ENCODE measurements at regions not wholly inside any gene's neighbourhood (a gene's known extent, or its start where the extent isn't known, plus 50 kb on each side); places are given as distances from the start of the nearest gene placed in this dataset.
A peak's percentile ranks its signal among the peaks of the same experiment; 100 is the strongest.

DNA sequence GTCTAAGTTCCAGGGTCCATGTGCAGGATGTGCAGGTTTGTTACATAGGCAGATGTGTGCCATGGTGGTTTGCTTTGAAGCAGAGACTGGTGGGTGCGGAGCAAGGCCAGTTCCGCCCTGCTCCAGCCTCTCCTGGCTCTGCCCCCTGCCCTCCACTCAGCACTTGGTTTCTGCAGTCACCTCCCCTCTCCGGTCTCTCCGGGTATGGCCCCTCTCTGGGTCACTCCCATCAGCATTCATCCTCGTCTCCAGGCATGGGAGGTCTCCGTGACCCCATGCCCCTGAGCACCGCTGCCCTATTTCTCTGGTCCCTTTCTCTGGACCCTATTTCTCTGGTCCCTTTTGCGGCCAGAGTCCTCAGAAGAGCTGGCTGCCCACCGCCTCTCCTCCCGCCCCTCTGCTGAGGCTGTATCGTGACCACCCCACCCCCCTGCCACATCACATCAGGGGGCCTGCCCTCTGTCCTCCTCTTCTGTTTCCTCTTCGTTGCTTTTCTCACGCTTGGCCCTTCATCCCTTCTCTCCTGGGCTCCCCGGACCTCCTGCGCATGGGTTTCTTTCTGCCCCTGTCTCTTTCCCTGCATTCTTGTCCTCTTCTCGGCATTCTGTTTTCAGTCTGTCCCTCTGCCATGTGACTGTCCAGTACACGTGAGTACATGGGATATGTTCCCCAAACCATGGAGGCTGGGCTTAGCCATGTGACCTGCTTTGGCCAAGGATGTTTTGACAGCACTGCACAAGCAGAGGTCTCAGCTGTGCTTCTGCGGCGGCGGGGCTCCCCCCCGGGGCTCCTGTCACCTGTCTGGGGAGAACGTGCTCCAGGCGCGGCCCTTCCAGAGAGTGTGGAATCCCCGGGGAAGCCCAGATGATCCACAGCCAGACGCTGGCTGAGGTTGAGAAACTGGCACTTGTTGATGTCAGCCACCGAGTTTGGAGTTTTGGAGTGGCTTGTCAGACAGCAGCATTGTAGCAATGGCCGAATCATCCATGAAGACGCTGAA, 54.4 kb upstream of the C1orf174 start:
- H3K27ac Mint-ChIP-seq: peak overlapping the region in 1 of 3 donors; percentile 47

DNA sequence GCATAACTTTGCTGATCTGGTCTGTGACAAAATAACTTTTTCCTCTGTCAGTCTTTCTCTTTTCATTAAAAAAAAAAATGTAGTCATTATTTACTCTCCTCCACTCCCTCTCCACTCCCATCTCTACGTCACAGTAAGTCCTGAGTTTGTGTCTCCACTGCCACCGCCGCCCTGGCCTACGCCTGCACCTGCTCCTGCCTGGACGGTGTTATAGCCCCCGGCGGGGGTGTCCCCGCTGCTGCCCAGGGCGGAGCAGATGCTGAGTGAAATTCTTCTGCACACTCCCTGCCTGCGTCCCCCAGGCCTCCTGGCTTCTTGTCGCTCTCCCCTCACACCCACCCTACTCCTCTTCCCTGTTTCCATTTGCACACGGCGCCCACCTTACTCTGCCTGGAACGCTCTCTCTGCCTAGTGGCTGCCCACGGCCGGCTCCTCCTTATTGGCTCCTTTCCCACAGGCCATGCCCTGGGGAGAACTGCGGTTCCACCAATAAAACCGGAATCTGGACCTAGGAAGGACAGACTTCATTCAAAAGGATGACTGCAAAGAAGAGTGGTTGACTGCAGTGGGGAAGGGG, 55.2 kb upstream of the C1orf174 start:
- peaks cover 2% of the 10 kb centered on the region for H3K36me3 Mint-ChIP-seq
- H3K4me1 Mint-ChIP-seq: peaks cover 0 to 2% (median 0%) of the 10 kb centered on the region in 3 donors
- H3K27ac Mint-ChIP-seq: no peak overlapping the region

More for the DNA sequence above, 54.4 kb upstream of the C1orf174 start:
- H3K9me3 Mint-ChIP-seq: peaks cover 0 to 3% (median 0%) of the 10 kb centered on the region in 3 donors
- no peak overlapping the region for H3K4me3 Mint-ChIP-seq
- peaks cover 2% of the 10 kb centered on the region for H3K36me3 Mint-ChIP-seq
- H3K4me1 Mint-ChIP-seq: peaks cover 0 to 2% (median 0%) of the 10 kb centered on the region in 3 donors
- peaks cover 10% of the 10 kb centered on the region for H3K27me3 Mint-ChIP-seq

DNA sequence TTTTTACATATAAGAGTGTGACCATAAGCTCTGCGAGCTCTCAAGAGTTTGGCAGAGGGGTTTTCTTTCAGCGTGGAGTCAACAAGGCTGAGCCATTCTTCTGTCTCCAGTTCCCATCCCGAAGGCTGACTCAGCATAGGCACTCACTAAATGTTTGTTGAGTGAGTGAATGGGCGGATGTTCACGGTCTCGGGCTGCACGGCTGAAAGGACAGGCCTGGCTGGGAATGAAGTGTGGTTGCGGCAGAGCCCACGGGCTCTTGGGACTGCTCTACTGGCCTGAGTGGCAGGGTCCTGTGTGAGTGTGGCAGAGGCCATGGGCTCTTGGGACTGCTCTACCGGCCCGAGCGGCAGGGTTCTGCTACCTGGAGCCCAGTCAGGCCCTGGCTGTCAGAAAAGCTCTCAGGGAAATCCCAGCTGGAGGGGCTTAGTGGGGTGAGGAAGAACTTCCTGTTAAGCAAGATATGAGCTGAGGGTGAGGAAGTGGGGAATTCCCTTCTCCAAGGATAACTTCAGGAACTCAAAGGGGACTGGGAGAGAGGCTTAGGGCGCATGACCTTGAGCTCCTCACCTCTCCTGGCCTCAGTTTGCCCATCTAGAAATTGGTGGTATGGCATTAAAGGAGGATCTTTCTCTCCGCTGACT, 56.6 kb upstream of the C1orf174 start:
- Mint-ChIP-seq H3K9me3 (peaks cover 0 to 2% (median 0%) of the 10 kb centered on the region in 3 donors), H3K4me3 (no peak overlapping the region), H3K27ac (no peak overlapping the region), H3K36me3 (peaks cover 2% of the 10 kb centered on the region), H3K4me1 (peaks cover 0 to 2% (median 0%) of the 10 kb centered on the region in 3 donors), H3K27me3 (peaks cover 11% of the 10 kb centered on the region)

More for the DNA sequence above, 55.2 kb upstream of the C1orf174 start:
- Mint-ChIP-seq H3K4me3 (no peak overlapping the region), H3K9me3 (peaks cover 0 to 2% (median 0%) of the 10 kb centered on the region in 3 donors), H3K27me3 (peaks cover 11% of the 10 kb centered on the region)

DNA sequence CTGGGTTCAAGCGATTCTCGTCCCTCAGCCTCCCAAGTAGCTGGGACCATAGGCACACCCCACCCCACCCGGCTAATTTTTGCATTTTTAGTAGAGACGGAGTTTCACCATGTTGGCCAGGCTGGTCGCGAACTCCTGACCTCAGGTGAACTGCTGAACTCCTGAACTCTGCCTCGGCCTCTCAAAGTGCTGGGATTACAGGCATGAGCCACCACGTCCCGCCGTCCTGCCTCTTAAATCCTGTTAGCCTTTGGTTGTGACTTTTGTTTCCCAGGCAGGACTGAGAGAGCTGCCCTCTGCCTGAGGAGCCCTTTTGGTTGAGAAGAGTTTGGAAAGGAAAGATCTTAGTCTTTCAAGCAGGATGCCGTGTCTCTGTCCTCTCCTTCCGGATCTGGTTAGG, 59.3 kb upstream of the C1orf174 start:
- no peak overlapping the region for H3K27ac Mint-ChIP-seq
- peaks cover 0 to 2% (median 0%) of the 10 kb centered on the region in 3 donors for H3K9me3 Mint-ChIP-seq
- peaks cover 8% of the 10 kb centered on the region for H3K27me3 Mint-ChIP-seq
- no peak overlapping the region for H3K4me3 Mint-ChIP-seq
- H3K36me3 Mint-ChIP-seq: peaks cover 4% of the 10 kb centered on the region
- H3K4me1 Mint-ChIP-seq: peaks cover 0 to 2% (median 0%) of the 10 kb centered on the region in 3 donors

DNA sequence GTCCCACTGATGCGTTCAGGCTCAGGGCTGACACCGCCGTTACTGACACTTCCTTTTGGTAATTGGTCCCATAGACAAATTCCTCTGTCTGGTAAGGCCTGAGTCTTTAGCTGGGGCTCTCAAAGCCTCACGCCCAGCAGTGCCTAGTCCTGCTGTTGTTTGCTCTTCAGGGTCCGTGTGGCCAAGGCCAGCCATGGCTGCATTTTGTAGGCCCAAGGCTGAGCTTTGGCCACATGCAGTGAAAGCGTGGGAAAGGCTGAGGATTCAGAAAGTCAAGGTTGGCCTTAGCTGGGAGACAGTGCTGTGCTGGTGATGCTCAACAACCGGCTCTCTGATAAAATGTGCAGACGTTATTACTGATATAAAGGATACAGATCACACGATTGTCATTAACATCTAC, 63.5 kb upstream of the C1orf174 start:
- H3K4me1 Mint-ChIP-seq: no peaks in the 10 kb centered on the region
- H3K36me3 Mint-ChIP-seq: peaks cover 2% of the 10 kb centered on the region
- H3K27me3 Mint-ChIP-seq: peaks cover 8% of the 10 kb centered on the region
- H3K27ac Mint-ChIP-seq: no peak overlapping the region
- no peaks in the 10 kb centered on the region for H3K9me3 Mint-ChIP-seq
- no peak overlapping the region for H3K4me3 Mint-ChIP-seq

DNA sequence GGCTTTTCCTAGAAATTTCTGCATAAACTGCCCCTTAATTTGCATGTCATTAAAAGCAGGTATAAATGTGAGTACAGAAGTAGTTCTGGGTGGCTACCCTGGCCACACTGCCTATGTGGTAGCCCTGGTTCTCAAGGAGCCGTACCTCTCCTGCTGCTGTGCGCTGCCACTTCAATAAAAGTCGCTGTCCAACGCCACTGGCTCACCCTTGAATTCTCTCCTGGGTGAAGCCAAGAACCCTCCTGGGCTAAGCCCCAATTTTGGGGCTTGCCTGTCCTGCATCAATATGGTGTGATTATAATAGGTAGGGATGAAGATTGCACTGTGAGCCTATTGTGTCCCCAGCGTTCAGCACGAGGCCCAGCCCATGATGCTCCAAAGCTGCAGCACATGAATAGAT, 65.6 kb upstream of the C1orf174 start:
- Mint-ChIP-seq H3K9me3 (peaks cover 0 to 2% (median 0%) of the 10 kb centered on the region in 3 donors), H3K36me3 (peaks cover 2% of the 10 kb centered on the region), H3K27ac (no peak overlapping the region), H3K4me3 (no peak overlapping the region), H3K27me3 (peaks cover 10% of the 10 kb centered on the region), H3K4me1 (peaks cover 0 to 2% (median 0%) of the 10 kb centered on the region in 3 donors)

DNA sequence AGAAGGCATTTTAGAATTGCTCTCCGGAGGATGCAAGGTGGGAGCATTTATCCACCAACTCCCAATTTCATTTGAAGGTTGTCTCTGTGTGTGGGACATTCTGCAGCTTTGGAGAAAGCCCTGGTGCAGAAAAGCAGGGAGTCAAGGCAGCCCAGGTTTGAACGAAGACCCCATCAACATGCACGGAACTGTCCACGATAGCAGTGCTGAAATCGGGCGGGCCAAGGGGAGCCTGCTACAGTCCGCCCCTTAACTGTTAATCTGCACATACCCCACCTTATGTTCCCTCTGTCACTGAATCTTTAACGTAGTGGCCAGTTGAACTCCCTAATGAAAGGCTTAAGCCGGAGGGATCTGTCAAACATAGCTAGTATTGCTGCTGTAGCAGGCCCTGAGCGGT, 68.8 kb upstream of the C1orf174 start:
- H3K4me3 Mint-ChIP-seq: no peak overlapping the region
- peaks cover 0 to 2% (median 0%) of the 10 kb centered on the region in 3 donors for H3K9me3 Mint-ChIP-seq
- peaks cover 0 to 2% (median 0%) of the 10 kb centered on the region in 3 donors for H3K4me1 Mint-ChIP-seq
- H3K36me3 Mint-ChIP-seq: peaks cover 2% of the 10 kb centered on the region
- H3K27me3 Mint-ChIP-seq: peaks cover 13% of the 10 kb centered on the region
- H3K27ac Mint-ChIP-seq: no peak overlapping the region

DNA sequence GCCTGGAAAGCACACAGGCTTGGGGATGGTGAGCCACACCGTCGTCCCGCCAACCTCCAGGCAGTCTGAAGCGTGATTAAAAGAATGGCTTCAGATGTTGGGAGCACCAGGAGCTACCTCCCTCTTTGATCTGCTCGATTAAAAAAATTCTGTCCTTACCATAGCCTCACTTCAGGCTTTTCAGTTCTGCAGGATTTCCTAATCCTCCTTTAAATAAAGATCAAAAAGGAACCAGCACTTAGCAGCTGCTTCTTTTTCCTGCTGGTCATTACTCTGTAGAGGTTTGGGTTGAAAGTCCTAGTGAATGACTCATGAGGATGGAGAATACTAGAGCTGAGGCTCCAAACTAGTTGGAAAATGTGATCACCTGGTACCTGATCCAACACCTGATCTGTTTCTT, 71.9 kb upstream of the C1orf174 start:
- Mint-ChIP-seq H3K27me3 (peaks cover 11% of the 10 kb centered on the region), H3K27ac (no peak overlapping the region), H3K4me1 (peaks cover 0 to 2% (median 0%) of the 10 kb centered on the region in 3 donors), H3K9me3 (peaks cover 0 to 2% (median 0%) of the 10 kb centered on the region in 3 donors), H3K36me3 (peaks cover 1% of the 10 kb centered on the region), H3K4me3 (no peak overlapping the region)

DNA sequence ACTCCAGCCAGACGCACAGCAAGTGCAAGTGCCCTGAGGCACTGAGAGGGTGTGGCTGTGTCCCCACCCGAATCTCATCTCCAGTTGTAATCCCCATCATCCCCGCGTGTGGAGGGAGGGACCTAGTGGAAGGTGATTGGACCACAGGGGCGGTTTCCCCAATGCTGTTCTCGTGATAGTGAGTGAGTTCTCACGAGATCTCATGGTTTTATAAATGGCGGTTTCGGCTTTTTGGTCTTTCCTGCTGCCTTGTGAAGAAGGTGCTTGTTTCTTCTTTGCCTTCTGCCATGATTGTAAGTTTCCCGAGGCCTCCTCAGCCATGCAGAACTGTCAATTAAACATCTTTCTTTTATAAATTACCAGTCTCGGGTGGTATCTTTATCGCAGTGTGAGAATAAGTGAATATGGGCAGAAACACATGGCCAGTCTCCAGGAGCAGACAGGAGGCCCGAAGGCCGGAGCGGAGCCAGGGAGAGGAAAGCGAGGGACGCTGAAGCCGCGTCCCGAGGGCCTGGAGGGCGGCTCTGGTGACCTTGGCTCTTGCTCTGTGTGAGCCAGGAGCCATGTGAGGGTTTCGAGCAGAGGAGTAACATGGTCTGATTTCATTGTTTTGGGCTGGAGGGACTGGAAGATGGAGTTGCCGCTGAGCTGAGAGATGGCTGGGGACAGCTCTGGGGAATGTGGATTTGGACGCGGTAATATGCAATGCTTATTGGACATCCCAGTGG, 76.0 kb upstream of the C1orf174 start:
- peaks cover 1% of the 10 kb centered on the region for H3K36me3 Mint-ChIP-seq
- H3K9me3 Mint-ChIP-seq: peaks cover 0 to 4% (median 0%) of the 10 kb centered on the region in 3 donors
- H3K4me1 Mint-ChIP-seq: no peaks in the 10 kb centered on the region
- H3K27me3 Mint-ChIP-seq: peaks cover 3% of the 10 kb centered on the region
- H3K4me3 Mint-ChIP-seq: no peak overlapping the region
- H3K27ac Mint-ChIP-seq: peak overlapping the region in 1 of 3 donors; percentile 4

DNA sequence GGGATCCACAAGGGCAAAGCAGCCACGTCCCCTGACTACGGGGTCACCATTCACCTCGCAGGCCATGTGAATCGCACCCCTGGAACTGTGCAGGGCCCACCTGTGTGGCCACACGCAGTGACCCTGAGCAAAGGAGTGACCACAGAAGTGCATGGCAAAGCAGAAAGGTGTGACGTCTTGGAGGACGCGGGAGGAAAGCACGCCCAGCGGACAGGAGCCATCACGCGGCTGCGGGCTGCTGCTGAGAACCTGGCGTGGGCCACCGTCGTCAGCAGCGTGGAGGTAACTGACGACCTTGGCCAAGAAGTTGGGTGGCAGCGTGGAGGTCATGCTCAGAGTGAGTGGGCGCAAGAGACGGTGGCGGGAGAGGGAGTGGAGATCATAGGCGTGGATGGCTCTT, 76.7 kb upstream of the C1orf174 start:
- no peaks in the 10 kb centered on the region for H3K27me3 Mint-ChIP-seq
- peak overlapping the region in 1 of 3 donors; percentile 31 for H3K27ac Mint-ChIP-seq
- H3K4me3 Mint-ChIP-seq: no peak overlapping the region
- H3K9me3 Mint-ChIP-seq: peaks cover 0 to 4% (median 0%) of the 10 kb centered on the region in 3 donors
- H3K36me3 Mint-ChIP-seq: peaks cover 1% of the 10 kb centered on the region
- no peaks in the 10 kb centered on the region for H3K4me1 Mint-ChIP-seq

DNA sequence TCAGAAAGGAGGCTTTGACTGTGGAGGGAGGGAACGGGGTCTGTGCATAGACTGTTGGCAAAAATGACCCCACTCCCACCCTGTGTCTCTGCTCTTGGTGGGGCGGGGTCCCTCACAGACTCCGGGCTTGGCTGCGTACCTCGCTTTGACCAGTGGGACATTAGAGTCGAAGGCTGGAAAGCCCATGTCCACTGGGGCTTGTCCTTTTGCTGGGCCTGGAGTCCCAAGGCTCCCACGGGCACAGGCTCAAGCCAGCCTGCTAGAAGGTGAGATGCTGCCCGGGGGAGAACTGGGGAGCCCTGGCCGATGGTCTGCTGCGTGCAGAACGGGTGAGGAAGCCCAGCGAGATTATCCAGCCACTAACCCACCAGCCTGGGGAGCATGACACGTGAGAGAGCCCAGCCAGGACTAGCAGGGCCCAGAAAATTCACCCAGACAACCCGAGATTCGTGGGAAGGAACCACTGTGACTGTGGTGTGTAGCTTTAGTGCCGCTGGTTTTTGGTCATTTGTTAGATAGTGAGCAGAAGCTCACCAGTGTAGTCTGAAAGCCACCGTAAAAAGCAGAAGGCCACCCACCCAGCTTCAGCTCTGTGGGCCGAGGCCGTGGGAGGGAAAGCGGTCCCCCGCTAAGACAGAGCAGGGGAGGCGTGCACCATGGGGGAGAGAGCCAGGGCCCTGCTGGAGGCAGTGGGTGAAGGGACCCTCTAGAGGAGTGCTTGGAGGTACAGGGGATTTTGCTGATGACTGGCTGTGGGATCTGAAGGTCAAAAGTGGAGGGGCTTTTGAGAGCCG, 78.3 kb upstream of the C1orf174 start:
- no peak overlapping the region for H3K27ac Mint-ChIP-seq
- H3K4me1 Mint-ChIP-seq: peaks cover 0 to 4% (median 1%) of the 10 kb centered on the region in 3 donors
- H3K9me3 Mint-ChIP-seq: peaks cover 0 to 4% (median 0%) of the 10 kb centered on the region in 3 donors
- no peak overlapping the region for H3K4me3 Mint-ChIP-seq
- H3K27me3 Mint-ChIP-seq: peaks cover 3% of the 10 kb centered on the region
- H3K36me3 Mint-ChIP-seq: peaks cover 1% of the 10 kb centered on the region

DNA sequence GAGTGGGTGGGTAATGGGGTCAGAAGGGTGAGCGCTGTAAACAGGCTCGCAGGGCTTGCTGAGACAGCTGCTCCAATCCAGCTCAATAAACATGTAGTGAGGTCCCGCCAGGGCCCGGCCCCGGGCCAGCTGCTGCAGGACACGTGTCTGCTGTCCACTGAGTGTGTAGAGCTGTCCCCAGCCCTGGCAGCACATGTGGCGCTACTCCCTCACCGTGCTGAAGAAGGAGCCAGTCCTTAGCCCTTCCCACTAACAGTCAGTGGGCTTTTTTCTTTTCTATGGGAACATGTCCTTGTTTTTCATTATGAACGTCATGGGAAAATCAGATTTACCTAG, 78.9 kb upstream of the C1orf174 start:
- H3K27me3 Mint-ChIP-seq: peaks cover 3% of the 10 kb centered on the region
- H3K4me3 Mint-ChIP-seq: no peak overlapping the region
- H3K36me3 Mint-ChIP-seq: peaks cover 1% of the 10 kb centered on the region
- no peak overlapping the region for H3K27ac Mint-ChIP-seq
- peaks cover 0 to 4% (median 1%) of the 10 kb centered on the region in 3 donors for H3K4me1 Mint-ChIP-seq
- H3K9me3 Mint-ChIP-seq: peaks cover 0 to 4% (median 0%) of the 10 kb centered on the region in 3 donors

DNA sequence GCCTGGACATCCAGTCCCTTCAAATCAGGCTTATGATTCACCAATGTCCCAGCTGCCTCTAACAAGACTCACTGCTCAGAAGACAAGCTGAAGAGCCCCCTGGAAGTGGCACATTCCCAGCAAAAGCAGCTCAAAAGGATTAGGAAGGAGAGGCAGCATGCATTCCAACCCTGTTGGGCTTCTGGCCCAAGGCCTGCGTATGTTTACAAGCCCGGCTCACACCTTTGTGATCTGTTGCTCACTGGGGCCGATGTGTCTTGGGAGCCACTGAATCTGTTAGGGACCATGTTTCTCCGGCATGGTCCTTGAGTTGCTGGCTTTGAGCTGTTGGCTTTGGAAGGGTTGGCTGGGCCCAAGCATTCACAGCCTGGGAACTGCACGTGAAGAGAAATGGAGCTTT, 81.2 kb upstream of the C1orf174 start:
- Mint-ChIP-seq H3K36me3 (no peaks in the 10 kb centered on the region), H3K27ac (no peak overlapping the region), H3K4me3 (no peak overlapping the region), H3K9me3 (peaks cover 0 to 4% (median 0%) of the 10 kb centered on the region in 3 donors), H3K27me3 (peaks cover 3% of the 10 kb centered on the region), H3K4me1 (peaks cover 0 to 4% (median 1%) of the 10 kb centered on the region in 3 donors)
